Common myeloid progenitor, CD34-positive (primary cell): ENCODE measurements at regions not wholly inside any gene's neighbourhood (a gene's known extent, or its start where the extent isn't known, plus 50 kb on each side); places are given as distances from the start of the nearest gene placed in this dataset.

ENCODE experiments used
- CTCF ChIA-PET: fragments of 350-600 bp; sonication (Branson Sonifier 250); formaldehyde crosslinking; loops from one replicate; lab custom pipeline; 2021; ENCODE audit warnings: antibody characterized with exemption; lab: Charles Lee
- POLR2A ChIA-PET: fragments of 350-600 bp; sonication (Branson Sonifier 250); formaldehyde crosslinking; loops from one replicate; lab custom pipeline; 2021; ENCODE audit warnings: antibody characterized with exemption; lab: Charles Lee
- DNase-seq, 3 donors: peaks; one replicate each; pipeline versions ENCODE4 v3.0.0 to v3.0.0-alpha.2; 2013
- H3K27ac ChIP-seq, 2 experiments: 1 replicate in 1 of 2; 2 replicates in 1 of 2; pipeline ENCODE4 v1.7.0; 2013; ENCODE audit warnings: inconsistent platforms in 2 of 2, low read length in 2 of 2, mild to moderate bottlenecking in 2 of 2, low read depth in 1 of 2, moderate library complexity in 1 of 2; ENCODE audit not compliant: severe bottlenecking in 2 of 2, insufficient read depth in 1 of 2, poor library complexity in 1 of 2
- H3K27me3 ChIP-seq, 5 experiments: replicated peaks in 2 of 5; 1 replicate in 3 of 5; 2 replicates in 2 of 5; pipeline versions ENCODE4 v1.6.1 to v1.7.0; 2013; ENCODE audit warnings: low read length in 4 of 5, mild to moderate bottlenecking in 2 of 5, moderate library complexity in 2 of 5, inconsistent platforms in 1 of 5; ENCODE audit not compliant: insufficient read depth in 5 of 5, control insufficient read depth in 4 of 5
- H3K36me3 ChIP-seq, 4 experiments: 1 replicate in 2 of 4; 2 replicates in 2 of 4; pipeline versions ENCODE4 v1.6.1 to v1.7.0; 2013; ENCODE audit warnings: low read length in 3 of 4, control low read depth in 1 of 4, mild to moderate bottlenecking in 1 of 4; ENCODE audit not compliant: control insufficient read depth in 4 of 4, insufficient read depth in 4 of 4
- H3K4me1 ChIP-seq, 4 experiments: 1 replicate in 3 of 4; 2 replicates in 1 of 4; pipeline versions ENCODE4 v1.6.1 to v1.7.1; 2013; ENCODE audit warnings: low read length in 3 of 4, mild to moderate bottlenecking in 3 of 4, control low read depth in 1 of 4, inconsistent platforms in 1 of 4, moderate library complexity in 1 of 4; ENCODE audit not compliant: control insufficient read depth in 4 of 4, insufficient read depth in 4 of 4; ENCODE audit errors: control extremely low read depth in 1 of 4
- H3K4me3 ChIP-seq, 7 experiments: 1 replicate in 4 of 7; 2 replicates in 3 of 7; pipeline versions ENCODE4 v1.5.1 to v1.7.0; 2013; ENCODE audit warnings: mild to moderate bottlenecking in 7 of 7, low read length in 6 of 7, moderate library complexity in 6 of 7, inconsistent platforms in 2 of 7, low read depth in 2 of 7, control low read depth in 1 of 7; ENCODE audit not compliant: insufficient read depth in 4 of 7, control insufficient read depth in 1 of 7; ENCODE audit errors: extremely low read depth in 1 of 7
- H3K9me3 ChIP-seq, 5 experiments: 1 replicate in 4 of 5; 2 replicates in 1 of 5; pipeline versions ENCODE4 v1.6.1 to v1.7.1; 2013; ENCODE audit warnings: low read length in 4 of 5, mild to moderate bottlenecking in 2 of 5, inconsistent platforms in 1 of 5, low read depth in 1 of 5, moderate library complexity in 1 of 5; ENCODE audit not compliant: control insufficient read depth in 4 of 5, insufficient read depth in 2 of 5; ENCODE audit errors: control extremely low read depth in 1 of 5
- WGBS: methylation state at CpG from one replicate; pipeline ENCODE4 v1.1.5; 2013; ENCODE audit not compliant: insufficient coverage; 5-methylcytosine and 5-hydroxymethylcytosine counted together

DNA sequence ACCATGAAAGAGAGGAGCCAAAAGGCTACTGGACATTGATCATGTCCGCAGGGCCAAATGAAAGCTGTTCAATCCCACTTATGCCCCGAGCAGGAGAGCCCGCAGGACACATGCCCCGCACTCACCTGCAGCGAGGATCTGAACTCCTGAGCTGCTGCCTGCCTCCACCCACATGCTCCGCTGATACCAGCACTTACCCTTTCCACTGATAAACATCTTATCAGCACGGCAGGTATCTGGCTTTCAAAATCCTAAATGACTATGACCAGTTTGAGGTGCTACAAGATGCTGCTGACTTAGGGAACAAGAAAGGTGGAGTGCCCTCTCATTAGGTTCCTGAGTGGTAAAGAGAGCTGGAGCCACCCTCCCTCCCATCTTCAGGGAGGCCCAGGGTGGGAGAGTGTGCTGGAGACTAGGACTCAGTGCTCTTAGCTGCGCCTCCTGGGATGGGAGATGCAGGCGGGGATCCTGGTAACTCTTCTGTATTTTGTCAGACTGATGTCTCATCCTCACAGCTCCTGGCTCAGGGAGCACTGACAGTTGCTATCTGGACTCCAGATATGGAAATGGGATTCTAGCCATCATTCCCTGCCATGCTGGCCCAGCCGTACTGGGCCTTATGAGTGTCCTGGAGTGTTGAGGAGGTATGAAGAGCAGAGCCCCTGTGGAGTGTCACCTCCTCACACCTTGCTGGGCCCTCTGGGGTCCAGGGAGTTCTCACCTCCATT lies 86.4 kb upstream of the F3 start:
- Histone ChIP-seq H3K4me3 (no peak overlapping the region), H3K36me3 (no peaks in the 10 kb centered on the region), H3K9me3 (no peaks in the 10 kb centered on the region), H3K27me3 (no peaks in the 10 kb centered on the region), H3K27ac (no peak overlapping the region), H3K4me1 (peaks cover 0 to 4% (median 0%) of the 10 kb centered on the region in 4 experiments)
- CTCF ChIA-PET = interaction anchor here (1.5 kb wide), 1 partner anchor 11 kb away, joined by 4 read pairs; no protein-coding TSS in a partner anchor
- POLR2A ChIA-PET = no interaction called here
- 78% methylated on average over 9 of the region's 10 CpGs for WGBS
- DNase-seq = no peak

DNA sequence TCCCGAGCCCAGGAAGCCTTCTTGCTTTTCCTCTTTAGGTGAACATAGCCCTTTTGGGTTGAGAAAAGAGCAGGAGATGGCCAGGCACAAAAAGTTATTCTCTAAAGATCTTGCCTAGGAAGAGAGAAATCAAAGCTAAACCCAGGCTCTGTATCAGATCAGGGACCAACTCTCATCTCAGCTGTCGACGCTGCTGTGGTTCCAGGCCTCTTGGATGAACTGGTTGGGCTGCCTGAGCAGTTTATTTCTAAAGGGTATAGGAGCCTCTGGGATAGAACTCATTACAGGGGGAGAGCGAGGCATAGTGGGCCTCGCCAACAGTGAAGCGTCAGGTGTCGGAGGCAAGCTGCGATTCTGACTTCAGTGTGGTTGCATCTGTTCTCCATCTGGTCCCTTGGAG lies 82.6 kb upstream of the F3 start:
- POLR2A ChIA-PET = no interaction called here
- 100% methylated on average over 7 of the region's 8 CpGs for WGBS
- CTCF ChIA-PET = interaction anchor here (1.1 to 1.2 kb wide), 3 partner anchors 8 to 42 kb away, joined by 3 to 4 read pairs (median 3); no protein-coding TSS in a partner anchor

GRCh38 chr1:94623560-94624148 lies 82.1 kb upstream of the F3 start:
- Histone ChIP-seq H3K4me1 (no peaks in the 10 kb centered on the region), H3K36me3 (no peaks in the 10 kb centered on the region), H3K27ac (no peak overlapping the region), H3K4me3 (no peak overlapping the region), H3K27me3 (no peaks in the 10 kb centered on the region), H3K9me3 (peaks cover 0 to 3% (median 0%) of the 10 kb centered on the region in 5 experiments)
- WGBS = 93% methylated on average over 8 of the region's 8 CpGs
- ChIA-PET CTCF (interaction anchor here (1.2 kb wide), 2 partner anchors 36 to 43 kb away, joined by 3 read pairs; no protein-coding TSS in a partner anchor), POLR2A (no interaction called here)
- no peak for DNase-seq

More for the DNA sequence above, 82.6 kb upstream of the F3 start:
- Histone ChIP-seq H3K36me3 (no peaks in the 10 kb centered on the region), H3K4me1 (no peaks in the 10 kb centered on the region), H3K27me3 (no peaks in the 10 kb centered on the region), H3K9me3 (peaks cover 0 to 3% (median 0%) of the 10 kb centered on the region in 5 experiments), H3K27ac (no peak overlapping the region), H3K4me3 (no peak overlapping the region)
- DNase-seq = no peak

DNA sequence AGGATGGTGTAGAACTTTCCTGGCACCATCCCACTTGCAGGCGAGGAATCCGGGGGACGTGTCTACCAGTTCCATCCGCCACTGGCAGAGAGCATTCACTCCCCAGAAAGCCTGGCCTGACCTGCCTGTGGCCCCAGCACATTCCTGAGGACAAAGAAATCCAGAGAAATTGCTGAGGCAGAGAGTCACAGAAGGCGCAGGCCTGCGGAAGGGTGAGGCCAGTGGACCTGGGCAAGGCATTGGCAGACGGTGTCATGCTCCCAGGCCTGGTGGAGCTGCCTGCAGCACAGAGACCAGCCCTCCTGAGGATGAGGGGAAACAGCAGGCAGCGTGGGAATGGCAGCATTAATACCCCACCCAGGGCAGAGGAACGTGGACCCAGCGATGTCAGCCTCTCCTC lies 81.2 kb upstream of the F3 start:
- Histone ChIP-seq H3K4me3 (no peak overlapping the region), H3K4me1 (no peaks in the 10 kb centered on the region), H3K27ac (no peak overlapping the region), H3K9me3 (peaks cover 0 to 6% (median 2%) of the 10 kb centered on the region in 5 experiments), H3K36me3 (no peaks in the 10 kb centered on the region), H3K27me3 (no peaks in the 10 kb centered on the region)
- DNase-seq = no peak
- ChIA-PET POLR2A (no interaction called here), CTCF (interaction anchor here (1.2 kb wide), 1 partner anchor 44 kb away, joined by 3 read pairs; no protein-coding TSS in a partner anchor)
- 94% methylated on average over 9 of the region's 10 CpGs for WGBS

DNA sequence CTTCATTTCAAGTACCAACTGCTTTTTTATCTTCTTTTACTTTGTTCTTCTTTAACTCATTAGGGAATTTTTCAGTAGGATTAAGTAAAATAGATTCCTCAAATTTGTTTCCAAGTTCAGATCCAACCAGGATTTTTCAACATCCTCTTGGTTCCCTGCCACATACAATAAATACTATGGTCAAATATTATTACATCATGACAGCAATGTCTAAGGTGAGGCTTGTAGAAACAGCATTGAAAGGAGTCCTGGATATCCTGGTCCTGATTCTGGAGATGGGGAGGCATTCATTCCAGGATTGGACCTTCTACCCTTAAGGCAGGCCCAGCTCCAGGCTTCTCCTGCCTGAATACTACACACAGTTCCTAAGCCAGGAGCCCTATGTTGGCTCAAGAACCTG lies 80.2 kb upstream of the F3 start:
- Histone ChIP-seq H3K4me1 (no peaks in the 10 kb centered on the region), H3K9me3 (peaks cover 0 to 6% (median 2%) of the 10 kb centered on the region in 5 experiments), H3K4me3 (no peak overlapping the region), H3K27me3 (no peaks in the 10 kb centered on the region), H3K27ac (no peak overlapping the region), H3K36me3 (no peaks in the 10 kb centered on the region)
- no peak for DNase-seq
- POLR2A ChIA-PET = no interaction called here
- CTCF ChIA-PET = no interaction called here

GRCh38 chr1:94621395-94621794 lies 79.8 kb upstream of the F3 start:
- 67% methylated on average over 1 of the region's 3 CpGs for WGBS
- ChIA-PET CTCF (no interaction called here), POLR2A (no interaction called here)
- Histone ChIP-seq H3K27ac (no peak overlapping the region), H3K4me1 (no peaks in the 10 kb centered on the region), H3K4me3 (no peak overlapping the region), H3K27me3 (no peaks in the 10 kb centered on the region), H3K9me3 (peaks cover 0 to 6% (median 2%) of the 10 kb centered on the region in 5 experiments), H3K36me3 (no peaks in the 10 kb centered on the region)
- peak in 2 of 3 donors; percentile 31 to 39 for DNase-seq

DNA sequence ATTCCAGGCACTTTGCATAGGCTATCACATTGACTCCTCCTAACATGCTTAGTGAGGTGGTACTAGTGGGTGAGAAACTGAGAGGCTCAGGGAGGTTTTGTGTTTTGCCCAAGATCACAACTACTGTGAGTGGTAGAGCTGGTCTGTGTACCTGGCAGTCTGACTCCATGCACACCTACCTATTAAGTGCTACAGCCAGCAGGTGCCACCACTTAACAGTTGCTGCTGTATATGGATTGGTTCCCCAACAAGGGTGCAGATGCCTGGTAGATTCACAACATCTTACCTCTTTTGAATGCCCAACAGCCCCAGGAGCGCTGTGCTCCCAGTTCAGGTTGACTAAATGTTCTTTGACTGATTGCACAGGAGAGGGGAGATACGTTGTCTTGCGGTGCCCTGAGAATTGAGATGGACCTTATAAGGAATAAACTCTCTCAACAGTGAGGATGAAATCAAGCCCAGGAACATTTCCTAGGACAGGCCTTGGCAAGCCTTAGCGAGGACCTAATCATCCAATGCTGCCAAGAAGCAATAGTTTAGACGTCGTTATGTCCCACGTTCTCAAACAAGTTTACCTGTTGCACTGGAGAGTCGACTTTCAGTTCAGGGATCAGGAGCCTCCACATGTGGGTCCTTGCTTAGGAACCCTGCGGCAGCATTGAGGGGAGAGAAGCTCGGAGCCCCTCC lies 78.9 kb upstream of the F3 start:
- H3K36me3 ChIP-seq = no peaks in the 10 kb centered on the region
- H3K27ac ChIP-seq = no peak overlapping the region
- H3K4me3 ChIP-seq = no peak overlapping the region
- ChIA-PET CTCF (no interaction called here), POLR2A (no interaction called here)
- H3K27me3 ChIP-seq = no peaks in the 10 kb centered on the region
- DNase-seq = no peak
- H3K4me1 ChIP-seq = no peaks in the 10 kb centered on the region
- 98% methylated on average over 8 of the region's 10 CpGs for WGBS
- H3K9me3 ChIP-seq = peaks cover 0 to 6% (median 2%) of the 10 kb centered on the region in 5 experiments
